Stomach (tissue), 4 donors: ENCODE measurements at regions not wholly inside any gene's neighbourhood (a gene's known extent, or its start where the extent isn't known, plus 50 kb on each side); places are given as distances from the start of the nearest gene placed in this dataset.

Experiments
- CTCF ChIP-seq, 7 experiments: fragments of 450-650 bp in 4 of 7; fragments of 200-600 bp in 3 of 7; sonication (generic) in 3 of 7; IDR thresholded peaks; one replicate each; pipeline ENCODE4 v1.5.1; 2016 to 2019; ENCODE audit warnings: antibody characterized with exemption in 7 of 7, control low read depth in 2 of 7, mild to moderate bottlenecking in 1 of 7
- POLR2A ChIP-seq, 4 donors: fragments of 450-650 bp; IDR thresholded peaks; one replicate each; pipeline ENCODE4 v1.6.1; 2016; ENCODE audit warnings: antibody characterized with exemption in 4 of 4, control low read depth in 2 of 4, mild to moderate bottlenecking in 1 of 4, moderate library complexity in 1 of 4

- TF ChIP-seq CTCF (IDR thresholded peaks at IDR 0.05) = no peak
- TF ChIP-seq POLR2A (IDR thresholded peaks at IDR 0.05) = no peak
Measured at GRCh38 chrX:113980953-113981352, 602.9 kb upstream of the HTR2C start.
